ENCODE measurements at regions not wholly inside any gene's neighbourhood (a gene's known extent, or its start where the extent isn't known, plus 50 kb on each side); places are given as distances from the start of the nearest gene placed in this dataset.
"Not testable (repeated sequence)": the region's sequence is repeated elsewhere in the genome, so short reads cannot be mapped to it uniquely, and the experiment has no call there.

- intact Hi-C loops (cut with micrococcal nuclease); H3K36me3 ChIP-seq (replicated peaks in 1 of 2; ENCODE audit: control extremely low read depth in 1 of 2, control insufficient read depth in 1 of 2, extremely low read depth in 1 of 2, insufficient read depth in 2 of 2, low read length in 1 of 2): not testable (repeated sequence)
Observed at GRCh38 chr2:94641397-94641796, 229.8 kb upstream of the TEKT4 start.

GRCh38 chr2:94652131-94652530, 219.1 kb upstream of the TEKT4 start:
- WGBS (ENCODE audit: insufficient coverage): 92% methylated on average over 3 of the region's 5 CpGs
- H3K27me3 Mint-ChIP-seq; H3K27me3 ChIP-seq (replicated peaks in 1 of 4; ENCODE audit: control extremely low read depth in 1 of 4, control insufficient read depth in 3 of 4, insufficient read depth in 4 of 4, low read length in 3 of 4); POLR2A ChIA-PET; H3K4me1 ChIP-seq (ENCODE audit: control insufficient read depth in 2 of 2, insufficient read depth in 2 of 2, low read length in 2 of 2); DNase-seq; H3K4me3 ChIP-seq (ENCODE audit: control extremely low read depth in 1 of 5, extremely low read depth in 1 of 5, insufficient read depth in 1 of 5, low read depth in 2 of 5, low read length in 4 of 5); H4K20me1 ChIP-seq (ENCODE audit: control insufficient read depth, insufficient read depth, low read length, poor library complexity, severe bottlenecking); H3K79me2 ChIP-seq (ENCODE audit: control insufficient read depth, insufficient read depth, low read length); H3K27ac ChIP-seq (ENCODE audit: low read length in 2 of 2); ATAC-seq (ENCODE audit: low read depth); CTCF ChIA-PET; H3K4me2 ChIP-seq (replicated peaks; ENCODE audit: low read depth, low read length, poor library complexity, severe bottlenecking); H3K9ac ChIP-seq (ENCODE audit: low read length); H3K9me3 Mint-ChIP-seq (ENCODE audit: insufficient read depth); H3K36me3 ChIP-seq (replicated peaks in 1 of 2; ENCODE audit: control extremely low read depth in 1 of 2, control insufficient read depth in 1 of 2, extremely low read depth in 1 of 2, insufficient read depth in 2 of 2, low read length in 1 of 2); H3K4me3 Mint-ChIP-seq; H3K27ac Mint-ChIP-seq; H2AFZ ChIP-seq (ENCODE audit: insufficient read depth, low read depth, low read length, poor library complexity, severe bottlenecking); H3K4me1 Mint-ChIP-seq; intact Hi-C loops (cut with micrococcal nuclease); H3K9me3 ChIP-seq (ENCODE audit: control extremely low read depth in 1 of 3, control insufficient read depth in 2 of 3, insufficient read depth in 1 of 3, low read length in 2 of 3): not testable (repeated sequence)

More at GRCh38 chr2:94641397-94641796, 229.8 kb upstream of the TEKT4 start:
- H3K27me3 ChIP-seq (replicated peaks in 1 of 4; ENCODE audit: control extremely low read depth in 1 of 4, control insufficient read depth in 3 of 4, insufficient read depth in 4 of 4, low read length in 3 of 4); H3K4me1 ChIP-seq (ENCODE audit: control insufficient read depth in 2 of 2, insufficient read depth in 2 of 2, low read length in 2 of 2); H2AFZ ChIP-seq (ENCODE audit: insufficient read depth, low read depth, low read length, poor library complexity, severe bottlenecking); POLR2A ChIA-PET; H3K4me3 Mint-ChIP-seq; H3K4me3 ChIP-seq (ENCODE audit: control extremely low read depth in 1 of 5, extremely low read depth in 1 of 5, insufficient read depth in 1 of 5, low read depth in 2 of 5, low read length in 4 of 5); H3K4me1 Mint-ChIP-seq; CTCF ChIA-PET; ATAC-seq (ENCODE audit: low read depth); DNase-seq; H3K79me2 ChIP-seq (ENCODE audit: control insufficient read depth, insufficient read depth, low read length); H3K9ac ChIP-seq (ENCODE audit: low read length); H3K27ac ChIP-seq (ENCODE audit: low read length in 2 of 2); H3K9me3 Mint-ChIP-seq (ENCODE audit: insufficient read depth); H3K27ac Mint-ChIP-seq; H4K20me1 ChIP-seq (ENCODE audit: control insufficient read depth, insufficient read depth, low read length, poor library complexity, severe bottlenecking); H3K4me2 ChIP-seq (replicated peaks; ENCODE audit: low read depth, low read length, poor library complexity, severe bottlenecking); H3K9me3 ChIP-seq (ENCODE audit: control extremely low read depth in 1 of 3, control insufficient read depth in 2 of 3, insufficient read depth in 1 of 3, low read length in 2 of 3); H3K27me3 Mint-ChIP-seq: not testable (repeated sequence)
- no CpG with 5 or more reads among the region's 2 CpGs for WGBS (ENCODE audit: insufficient coverage)

GRCh38 chr2:94669858-94670257, 201.4 kb upstream of the TEKT4 start:
- H3K4me3 ChIP-seq (ENCODE audit: control extremely low read depth in 1 of 5, extremely low read depth in 1 of 5, insufficient read depth in 1 of 5, low read depth in 2 of 5, low read length in 4 of 5); H3K4me2 ChIP-seq (replicated peaks; ENCODE audit: low read depth, low read length, poor library complexity, severe bottlenecking); POLR2A ChIA-PET; H3K27me3 Mint-ChIP-seq; H3K9ac ChIP-seq (ENCODE audit: low read length); H3K79me2 ChIP-seq (ENCODE audit: control insufficient read depth, insufficient read depth, low read length); intact Hi-C loops (cut with micrococcal nuclease); H3K4me1 Mint-ChIP-seq; DNase-seq; H2AFZ ChIP-seq (ENCODE audit: insufficient read depth, low read depth, low read length, poor library complexity, severe bottlenecking); H3K9me3 ChIP-seq (ENCODE audit: control extremely low read depth in 1 of 3, control insufficient read depth in 2 of 3, insufficient read depth in 1 of 3, low read length in 2 of 3); ATAC-seq (ENCODE audit: low read depth); H3K36me3 ChIP-seq (replicated peaks in 1 of 2; ENCODE audit: control extremely low read depth in 1 of 2, control insufficient read depth in 1 of 2, extremely low read depth in 1 of 2, insufficient read depth in 2 of 2, low read length in 1 of 2); CTCF ChIA-PET; H3K27me3 ChIP-seq (replicated peaks in 1 of 4; ENCODE audit: control extremely low read depth in 1 of 4, control insufficient read depth in 3 of 4, insufficient read depth in 4 of 4, low read length in 3 of 4); H3K27ac Mint-ChIP-seq; H4K20me1 ChIP-seq (ENCODE audit: control insufficient read depth, insufficient read depth, low read length, poor library complexity, severe bottlenecking); H3K27ac ChIP-seq (ENCODE audit: low read length in 2 of 2); H3K9me3 Mint-ChIP-seq (ENCODE audit: insufficient read depth); H3K4me3 Mint-ChIP-seq; H3K4me1 ChIP-seq (ENCODE audit: control insufficient read depth in 2 of 2, insufficient read depth in 2 of 2, low read length in 2 of 2): not testable (repeated sequence)
- WGBS (ENCODE audit: insufficient coverage): no CpG with 5 or more reads among the region's 1 CpG

GRCh38 chr2:94694236-94694635, 177.0 kb upstream of the TEKT4 start:
- H3K4me1 Mint-ChIP-seq; intact Hi-C loops (cut with micrococcal nuclease); H3K4me3 ChIP-seq (ENCODE audit: control extremely low read depth in 1 of 5, extremely low read depth in 1 of 5, insufficient read depth in 1 of 5, low read depth in 2 of 5, low read length in 4 of 5); H3K27me3 ChIP-seq (replicated peaks in 1 of 4; ENCODE audit: control extremely low read depth in 1 of 4, control insufficient read depth in 3 of 4, insufficient read depth in 4 of 4, low read length in 3 of 4); H3K4me3 Mint-ChIP-seq; H4K20me1 ChIP-seq (ENCODE audit: control insufficient read depth, insufficient read depth, low read length, poor library complexity, severe bottlenecking); H3K9ac ChIP-seq (ENCODE audit: low read length); ATAC-seq (ENCODE audit: low read depth); H3K27ac Mint-ChIP-seq; H3K27ac ChIP-seq (ENCODE audit: low read length in 2 of 2); H3K36me3 ChIP-seq (replicated peaks in 1 of 2; ENCODE audit: control extremely low read depth in 1 of 2, control insufficient read depth in 1 of 2, extremely low read depth in 1 of 2, insufficient read depth in 2 of 2, low read length in 1 of 2); H3K27me3 Mint-ChIP-seq; POLR2A ChIA-PET; H3K9me3 ChIP-seq (ENCODE audit: control extremely low read depth in 1 of 3, control insufficient read depth in 2 of 3, insufficient read depth in 1 of 3, low read length in 2 of 3); H3K4me1 ChIP-seq (ENCODE audit: control insufficient read depth in 2 of 2, insufficient read depth in 2 of 2, low read length in 2 of 2); H2AFZ ChIP-seq (ENCODE audit: insufficient read depth, low read depth, low read length, poor library complexity, severe bottlenecking); H3K9me3 Mint-ChIP-seq (ENCODE audit: insufficient read depth); CTCF ChIA-PET; H3K4me2 ChIP-seq (replicated peaks; ENCODE audit: low read depth, low read length, poor library complexity, severe bottlenecking); DNase-seq; H3K79me2 ChIP-seq (ENCODE audit: control insufficient read depth, insufficient read depth, low read length): not testable (repeated sequence)
- WGBS (ENCODE audit: insufficient coverage): no CpG with 5 or more reads among the region's 3 CpGs
